NB4 (cell line): ENCODE measurements at regions not wholly inside any gene's neighbourhood (a gene's known extent, or its start where the extent isn't known, plus 50 kb on each side); places are given as distances from the start of the nearest gene placed in this dataset.
"Not testable (repeated sequence)": the region's sequence is repeated elsewhere in the genome, so short reads cannot be mapped to it uniquely, and the experiment has no call there.

Source experiments
- DNase-seq: peaks from one replicate; pipeline ENCODE4 v3.0.0; 2010; ENCODE audit warnings: low read depth
- H3K4me3 ChIP-seq: one replicate; pipeline ENCODE4 v1.5.1; 2011; ENCODE audit warnings: mild to moderate bottlenecking, low read depth, low read length, moderate library complexity

DNA sequence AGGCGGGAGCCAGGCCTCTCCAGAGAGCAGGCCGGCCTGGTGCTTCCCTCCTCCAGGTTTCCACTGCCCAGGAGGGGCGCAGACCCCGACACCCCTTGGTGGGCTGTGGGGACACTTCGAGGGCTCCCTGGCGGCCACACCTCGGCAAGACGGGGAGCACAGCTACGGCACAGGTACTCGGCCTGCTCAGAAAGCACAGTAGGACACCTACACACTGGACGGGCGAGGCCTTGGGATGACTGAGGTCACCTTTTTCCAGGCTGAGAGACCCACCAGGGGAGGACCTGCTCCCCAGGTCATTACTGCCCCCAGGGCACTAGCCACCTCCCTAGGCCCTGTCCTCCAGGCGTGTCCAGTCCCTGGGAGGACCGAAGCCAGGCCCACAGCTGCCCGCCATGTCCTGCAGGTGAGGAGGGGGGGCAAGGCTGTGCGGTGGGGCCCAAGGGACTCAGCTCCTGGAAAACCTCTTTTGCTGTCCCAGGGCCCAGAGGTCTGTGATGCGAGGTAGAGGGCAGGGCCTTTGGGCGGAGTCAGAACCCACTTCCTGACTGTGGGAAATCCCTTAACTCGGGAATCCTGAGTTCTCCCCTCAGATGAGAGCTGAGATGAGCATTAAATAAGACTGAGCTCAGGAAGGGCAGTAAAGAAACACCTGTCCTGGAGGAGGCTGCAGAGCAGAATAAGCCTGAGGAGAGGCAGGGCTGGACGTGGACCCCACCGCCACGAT is 126.1 kb upstream of the MTLN start:
- H3K4me3 ChIP-seq = not testable (repeated sequence)

DNA sequence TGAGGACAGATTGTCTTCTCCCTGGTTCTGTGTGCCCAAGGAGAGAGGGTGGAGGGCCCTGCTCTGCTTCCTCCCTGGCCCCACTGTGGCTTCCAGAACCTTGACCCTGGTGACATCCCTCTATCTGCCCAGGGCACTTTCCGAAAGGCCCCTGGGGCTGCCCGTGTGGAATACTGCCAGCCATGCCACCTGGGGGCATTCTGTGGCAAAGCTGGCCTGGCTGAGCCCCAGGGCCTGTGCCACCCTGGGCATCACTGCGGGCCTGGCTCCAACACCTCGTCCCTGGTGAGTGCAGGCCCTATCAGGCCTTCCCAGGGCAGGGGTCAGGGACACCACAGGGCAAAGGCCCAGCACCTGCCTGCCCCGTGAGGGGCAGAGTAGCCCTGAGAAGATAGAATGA is 123.7 kb upstream of the MTLN start:
- DNase-seq = not testable (repeated sequence)

More for the DNA sequence above, 126.1 kb upstream of the MTLN start:
- not testable (repeated sequence) for DNase-seq

DNA sequence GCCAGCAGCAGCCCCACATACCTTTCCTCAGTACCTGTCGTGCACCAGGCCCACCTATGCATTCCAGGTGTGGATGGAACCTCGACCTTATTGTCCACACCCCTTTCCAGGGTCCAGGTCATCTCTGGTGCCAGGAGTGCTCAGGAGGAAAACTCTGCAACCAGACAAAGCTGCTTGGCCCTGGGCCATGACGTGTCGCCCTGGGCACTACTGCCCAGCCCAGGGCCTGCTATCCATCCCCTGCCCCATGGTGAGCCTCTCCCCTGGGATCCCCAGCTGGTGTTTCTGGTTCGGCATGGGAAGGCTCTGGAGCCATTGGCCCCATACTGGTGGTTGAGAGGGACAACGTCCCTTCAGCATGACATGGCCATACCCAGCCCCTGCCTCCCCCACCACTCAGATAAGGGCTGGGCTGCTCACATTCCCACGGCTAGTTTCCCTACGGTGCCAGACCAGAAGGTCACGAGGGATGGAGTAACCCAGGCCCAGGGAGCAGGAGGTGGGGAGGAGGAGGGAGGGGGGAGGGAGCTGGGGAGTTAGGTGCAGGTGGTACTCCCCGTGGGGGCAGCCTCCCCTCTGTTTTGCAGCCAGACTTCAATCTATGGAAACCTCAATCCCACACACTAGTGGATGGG is 123.2 kb upstream of the MTLN start:
- not testable (repeated sequence) for H3K4me3 ChIP-seq, DNase-seq

More for the DNA sequence above, 123.7 kb upstream of the MTLN start:
- not testable (repeated sequence) for H3K4me3 ChIP-seq

DNA sequence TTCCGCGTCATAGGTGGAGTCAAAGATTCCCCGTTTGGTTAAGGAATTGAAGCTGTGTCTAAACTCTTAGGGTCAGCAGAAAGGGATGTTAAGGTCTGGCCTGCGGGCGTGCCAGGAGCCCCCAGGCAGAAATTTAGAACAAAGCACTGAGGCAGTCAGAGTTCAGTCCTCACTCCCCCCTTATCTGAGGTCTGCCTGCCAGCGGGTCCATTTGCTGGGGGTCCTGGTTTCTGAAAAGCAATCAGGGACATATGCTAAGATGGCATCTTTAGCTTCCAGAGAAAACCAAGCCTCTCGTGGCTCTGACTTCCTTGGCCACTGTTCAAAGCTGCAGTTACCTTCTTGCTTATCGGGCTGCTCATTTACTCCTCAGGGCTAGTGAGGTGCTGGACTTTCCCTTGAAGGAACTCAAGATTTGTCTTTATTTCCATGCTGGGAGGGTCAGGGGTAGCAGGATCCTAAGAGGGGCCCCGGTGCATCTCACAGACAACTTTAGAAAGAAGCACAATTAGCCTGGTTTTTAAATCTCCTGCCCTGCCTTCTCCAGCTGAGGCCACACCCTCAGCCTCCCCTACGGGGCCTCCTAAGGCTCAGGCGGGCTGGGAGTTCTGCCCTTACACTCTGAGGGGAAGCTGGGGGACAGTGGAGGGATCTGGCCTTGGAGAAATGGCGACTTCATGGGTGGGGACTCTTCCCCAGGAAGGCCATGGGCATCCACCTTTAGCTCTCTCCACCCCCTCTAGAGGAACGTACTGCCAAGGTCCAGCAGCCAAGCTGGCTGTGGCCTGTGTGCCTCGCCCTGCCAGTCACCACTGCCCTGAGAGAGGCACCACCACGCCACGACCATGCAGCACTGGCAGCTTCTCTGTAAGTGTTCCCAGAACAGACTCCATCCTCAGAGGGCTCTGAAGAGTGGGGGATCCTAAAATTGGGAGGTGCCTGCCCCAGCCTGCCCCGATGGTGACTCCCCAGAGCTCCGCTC is 121.1 kb upstream of the MTLN start:
- H3K4me3 ChIP-seq, DNase-seq: not testable (repeated sequence)

DNA sequence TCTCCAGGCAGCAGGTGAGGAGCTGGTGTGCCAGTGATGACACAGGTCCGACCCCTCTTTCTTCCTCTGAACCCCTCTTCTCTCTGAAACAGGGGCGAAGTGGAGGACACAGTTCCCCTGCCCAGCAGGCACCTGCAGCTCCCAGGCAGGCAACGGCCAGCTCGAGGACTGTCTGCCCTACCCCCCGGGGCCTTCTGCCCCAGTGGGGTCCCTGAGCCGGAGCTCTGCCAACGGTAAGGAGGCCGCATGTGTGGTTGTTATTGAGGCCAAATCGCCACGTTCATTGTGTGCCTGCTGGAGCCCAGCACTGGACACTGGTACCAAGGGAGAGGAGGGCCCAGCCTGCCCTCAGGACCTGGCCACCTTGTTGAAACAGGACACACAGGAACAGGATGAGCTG is 119.3 kb upstream of the MTLN start:
- DNase-seq, H3K4me3 ChIP-seq: not testable (repeated sequence)

DNA sequence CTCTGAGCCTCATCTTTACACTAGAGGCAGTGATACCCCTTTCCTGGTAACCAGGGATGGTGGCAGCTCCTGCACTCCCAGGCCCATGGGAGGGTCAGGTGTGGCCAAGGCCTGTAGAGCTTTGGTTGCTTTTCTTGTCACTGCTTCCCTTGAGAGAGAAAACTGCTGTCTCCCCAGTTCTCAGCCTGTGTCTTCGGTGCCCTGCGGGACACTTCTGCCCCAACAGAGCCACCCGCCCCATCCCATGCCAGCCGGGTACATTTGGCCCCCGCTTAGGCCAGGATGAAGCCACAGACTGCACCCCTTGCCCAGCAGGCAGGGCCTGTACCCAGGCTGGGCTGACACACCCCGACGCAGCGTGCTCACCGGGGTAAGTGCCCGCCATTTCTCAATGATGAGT is 117.4 kb upstream of the MTLN start:
- DNase-seq = not testable (repeated sequence)

DNA sequence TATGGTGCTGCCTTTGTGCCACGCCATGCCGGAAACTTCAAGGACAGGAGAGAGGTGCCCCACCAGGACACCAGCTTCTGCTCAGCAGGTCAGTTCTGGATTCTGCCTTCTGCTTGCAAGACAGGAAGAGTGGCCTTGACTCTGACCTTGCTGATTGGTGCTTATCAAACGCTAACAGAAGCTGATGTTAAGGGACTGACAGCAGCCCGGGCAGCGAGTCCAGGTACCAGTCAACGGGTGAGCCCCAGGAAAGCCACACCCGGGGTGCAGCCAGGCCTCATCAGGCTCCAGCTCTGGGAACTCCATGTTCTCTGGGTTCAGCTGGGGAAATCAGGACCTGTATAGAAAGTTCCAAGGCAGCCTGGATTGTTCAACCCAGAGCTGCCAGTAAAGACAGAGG is 116.8 kb upstream of the MTLN start:
- not testable (repeated sequence) for DNase-seq, H3K4me3 ChIP-seq

More for the DNA sequence above, 117.4 kb upstream of the MTLN start:
- H3K4me3 ChIP-seq = not testable (repeated sequence)

DNA sequence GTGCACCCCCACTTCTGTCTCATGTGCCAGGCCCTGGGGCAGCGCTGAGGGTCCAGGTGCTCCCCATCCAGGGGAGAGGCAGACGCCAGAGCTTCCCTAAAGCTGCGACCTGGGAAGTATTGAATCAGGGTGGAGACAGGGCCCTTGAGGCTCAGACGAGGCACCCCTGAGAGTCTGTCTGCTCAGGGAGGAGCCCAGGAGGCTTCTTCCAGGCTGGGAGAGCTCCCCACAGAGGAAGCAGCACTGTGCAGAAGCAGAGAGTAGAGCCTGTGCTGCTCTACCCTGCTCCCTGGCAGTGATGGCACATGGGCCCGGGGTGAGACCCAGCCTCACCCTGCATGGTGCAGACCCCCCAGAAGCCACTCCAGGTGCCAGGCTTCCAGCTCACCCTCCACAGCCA is 116.3 kb upstream of the MTLN start:
- DNase-seq, H3K4me3 ChIP-seq: not testable (repeated sequence)

DNA sequence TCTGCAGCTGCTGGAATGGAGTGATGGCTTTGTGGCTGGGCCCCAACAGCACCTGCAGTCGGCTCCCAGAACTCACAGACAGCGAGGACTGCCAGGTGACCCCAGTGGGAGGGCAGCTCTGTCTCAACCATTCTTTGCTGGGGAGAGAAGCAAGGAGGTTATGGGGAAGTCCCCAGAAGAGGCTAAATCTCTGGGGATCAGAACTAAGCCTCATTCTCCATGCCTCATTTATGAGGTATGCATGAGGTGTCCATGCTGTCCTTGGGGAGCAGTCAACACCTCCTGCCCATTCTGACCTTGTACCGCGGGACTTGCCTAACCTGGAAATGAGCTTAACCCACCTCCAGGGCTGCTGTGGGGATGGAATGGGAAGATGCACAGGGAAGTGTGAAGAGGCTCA is 111.5 kb upstream of the MTLN start:
- DNase-seq, H3K4me3 ChIP-seq: not testable (repeated sequence)

DNA sequence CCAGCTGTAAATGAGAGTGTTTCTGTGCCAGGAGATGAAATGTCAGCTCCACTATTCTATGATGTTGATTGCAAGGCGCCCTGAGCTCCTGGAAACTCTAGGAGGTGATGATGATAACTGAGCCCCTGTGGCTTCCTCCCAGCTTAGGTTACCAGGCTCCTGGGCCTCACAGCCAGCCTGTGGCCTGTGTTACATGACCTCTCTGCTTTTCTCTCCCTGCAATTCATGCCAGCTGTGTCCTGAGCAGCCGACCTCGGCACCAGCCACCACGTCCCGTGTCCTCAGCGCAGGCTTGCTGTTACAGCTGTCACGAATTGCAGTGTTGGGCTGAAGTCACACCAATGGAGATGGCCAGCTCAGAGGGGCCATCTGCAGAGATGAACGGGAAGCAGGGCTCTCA is 110.2 kb upstream of the MTLN start:
- H3K4me3 ChIP-seq, DNase-seq: not testable (repeated sequence)

DNA sequence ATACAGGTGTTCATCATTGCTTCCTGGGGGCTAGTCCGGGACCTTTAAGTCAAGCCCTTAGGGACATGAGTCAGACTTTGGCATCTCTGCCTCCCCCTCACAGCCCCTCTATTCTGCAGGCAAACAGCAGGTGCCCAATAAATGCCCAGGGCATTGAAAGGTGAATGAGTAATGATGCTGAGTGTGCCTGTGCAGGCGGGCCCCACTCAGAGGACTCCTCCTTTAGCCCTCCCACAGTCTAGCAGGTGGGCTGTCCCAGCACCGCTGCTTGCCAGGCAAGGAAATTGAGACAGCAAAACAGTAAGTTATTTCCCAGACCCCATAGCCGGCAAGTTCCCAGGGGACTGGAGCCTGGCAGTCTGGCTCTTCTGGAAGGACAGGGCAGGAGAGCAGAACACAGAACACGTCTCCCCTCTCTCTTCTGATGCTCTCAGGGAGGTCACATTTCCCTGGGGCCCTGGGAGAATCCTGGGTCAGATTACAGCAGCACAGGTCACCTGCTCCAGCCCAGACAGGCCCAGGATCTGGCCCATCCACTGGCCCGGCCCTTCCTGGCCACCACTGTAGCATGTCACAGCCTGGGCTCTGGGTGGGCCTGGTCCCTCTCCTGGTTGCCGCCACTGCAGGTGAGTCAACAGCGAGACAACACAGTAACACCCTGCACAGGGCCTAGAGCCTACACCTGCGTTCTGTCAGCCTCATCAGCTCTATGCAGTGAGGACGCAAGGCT is 108.7 kb upstream of the MTLN start:
- not testable (repeated sequence) for H3K4me3 ChIP-seq

DNA sequence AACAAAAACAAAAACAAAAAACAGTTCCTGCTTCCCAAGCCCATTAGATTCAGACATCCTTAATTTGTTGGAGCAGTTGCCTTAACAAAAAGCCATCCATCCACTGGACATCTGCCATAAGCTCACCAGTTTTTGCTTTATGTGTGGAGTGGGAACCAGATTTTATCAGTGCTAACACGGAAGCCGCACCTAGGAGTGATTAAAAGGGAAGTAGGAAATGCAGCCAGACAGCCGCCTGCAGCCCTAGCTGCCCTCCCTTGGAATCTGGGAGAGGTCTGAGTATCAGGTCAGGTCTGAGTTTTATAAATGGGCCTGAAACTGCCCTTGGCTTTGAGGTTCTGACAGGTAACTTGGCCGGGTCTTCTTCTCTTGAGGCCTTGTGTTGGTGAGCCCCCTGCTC is 106.6 kb upstream of the MTLN start:
- DNase-seq = not testable (repeated sequence)

More for the DNA sequence above, 108.7 kb upstream of the MTLN start:
- DNase-seq = not testable (repeated sequence)

DNA sequence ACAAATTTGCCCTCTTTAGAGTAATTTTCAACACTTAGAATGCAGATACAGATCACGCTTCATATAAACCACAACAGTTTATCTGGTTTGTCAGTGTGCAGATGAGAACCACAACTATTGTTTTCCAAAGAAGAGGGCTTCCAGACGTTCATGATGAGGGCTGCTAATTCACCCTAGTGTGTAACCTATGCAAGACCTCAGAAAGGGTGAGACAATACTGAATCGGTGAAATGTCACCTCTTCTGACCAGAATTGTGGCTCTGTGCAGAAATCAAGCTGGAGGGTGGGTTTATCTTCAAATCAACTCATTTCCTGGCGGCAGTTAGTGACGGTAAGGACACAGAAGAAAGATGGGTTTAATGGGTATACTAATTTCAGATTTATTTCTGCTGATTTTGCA is 105.0 kb upstream of the MTLN start:
- H3K4me3 ChIP-seq, DNase-seq: not testable (repeated sequence)

More for the DNA sequence above, 106.6 kb upstream of the MTLN start:
- H3K4me3 ChIP-seq = not testable (repeated sequence)

DNA sequence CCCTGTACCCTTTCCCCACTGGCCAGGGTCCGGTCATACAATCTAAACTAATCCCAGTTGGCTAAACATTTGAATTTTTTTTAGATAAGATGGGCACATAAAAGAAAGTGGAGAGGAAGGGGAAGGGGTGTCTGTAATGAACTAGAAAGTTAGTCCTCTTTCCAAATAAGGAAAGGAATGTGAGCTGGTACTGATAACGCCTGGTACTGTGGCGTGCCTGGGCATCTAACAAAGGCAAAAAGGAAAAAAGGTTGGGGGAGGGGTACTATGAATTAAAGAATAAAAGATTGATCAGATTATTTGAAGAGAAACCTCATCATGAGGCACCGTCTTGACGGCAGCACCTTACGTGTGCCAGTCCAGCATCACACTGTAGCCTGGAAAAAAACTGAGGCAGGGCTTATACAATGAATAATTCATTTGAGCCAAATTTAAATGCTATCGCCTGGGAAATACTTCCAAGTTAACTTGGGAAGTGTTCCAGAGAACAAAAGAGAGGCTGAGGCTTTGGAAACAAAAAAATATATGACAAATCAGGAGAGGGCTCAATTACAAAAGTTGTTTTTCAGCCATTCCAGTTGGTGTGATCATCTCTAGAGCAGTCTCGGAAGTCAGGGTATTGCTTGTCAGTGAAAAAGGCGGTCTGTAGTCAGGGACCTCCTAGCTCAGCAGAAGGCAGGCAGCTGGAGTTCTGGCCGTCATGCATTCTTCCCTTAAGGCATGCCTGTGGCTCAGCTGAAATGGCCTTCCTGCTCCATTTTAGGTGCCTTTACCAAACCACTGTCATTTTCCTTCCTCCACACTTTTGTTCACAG is 103.9 kb upstream of the MTLN start:
- H3K4me3 ChIP-seq, DNase-seq: not testable (repeated sequence)

DNA sequence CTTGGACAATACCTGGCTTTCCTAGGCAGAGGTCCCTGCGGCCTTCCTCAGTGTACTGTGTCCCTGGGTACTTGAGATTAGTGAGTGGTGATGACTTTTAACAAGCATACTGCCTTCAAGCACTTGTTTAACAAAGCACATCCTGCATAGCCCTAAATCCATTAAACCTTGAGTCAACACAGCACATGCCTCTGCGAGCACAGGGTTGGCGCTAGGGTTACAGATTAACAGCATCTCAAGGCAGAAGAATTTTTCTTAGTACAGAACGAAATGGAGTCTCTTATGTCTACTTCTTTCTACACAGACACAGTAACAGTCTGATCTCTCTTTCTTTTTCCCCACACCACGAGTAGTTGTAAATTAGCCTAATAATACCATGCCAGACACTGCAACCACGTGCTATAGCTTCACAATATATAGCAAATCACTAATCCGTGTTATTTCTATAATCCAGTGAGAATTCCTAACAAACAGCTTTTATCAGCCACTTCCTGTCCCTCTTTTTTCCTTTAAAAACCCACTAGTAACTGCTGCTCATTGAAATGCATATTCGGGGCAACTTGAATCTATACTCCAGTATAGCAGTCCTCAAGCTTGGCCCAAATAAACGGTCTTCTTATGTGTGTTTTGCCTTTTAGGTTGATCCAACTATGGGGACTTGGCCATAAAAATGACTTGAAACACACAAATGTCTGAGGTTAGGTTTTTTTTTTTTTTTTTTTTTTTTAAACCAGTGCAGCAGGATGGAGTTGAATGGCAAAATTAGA is 102.9 kb upstream of the MTLN start:
- not testable (repeated sequence) for H3K4me3 ChIP-seq, DNase-seq

DNA sequence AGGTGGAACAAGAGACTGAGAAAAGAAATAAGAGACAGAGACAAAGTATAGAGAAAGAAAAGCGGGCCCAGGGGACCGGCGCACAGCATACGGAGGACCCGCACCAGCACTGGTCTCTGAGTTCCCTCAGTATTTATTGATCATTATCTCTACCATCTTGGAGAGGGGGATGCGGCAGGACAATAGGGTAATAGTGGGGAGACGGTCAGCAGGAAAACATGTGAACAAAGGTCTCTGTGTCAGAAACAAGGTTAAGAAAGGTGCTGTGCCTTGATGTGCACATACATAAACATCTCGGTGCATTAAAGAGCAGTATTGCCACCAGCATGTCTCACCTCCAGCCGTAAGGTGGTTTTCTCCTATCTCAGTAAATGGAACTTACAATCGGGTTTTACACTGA is 102.1 kb upstream of the MTLN start:
- H3K4me3 ChIP-seq, DNase-seq: not testable (repeated sequence)

DNA sequence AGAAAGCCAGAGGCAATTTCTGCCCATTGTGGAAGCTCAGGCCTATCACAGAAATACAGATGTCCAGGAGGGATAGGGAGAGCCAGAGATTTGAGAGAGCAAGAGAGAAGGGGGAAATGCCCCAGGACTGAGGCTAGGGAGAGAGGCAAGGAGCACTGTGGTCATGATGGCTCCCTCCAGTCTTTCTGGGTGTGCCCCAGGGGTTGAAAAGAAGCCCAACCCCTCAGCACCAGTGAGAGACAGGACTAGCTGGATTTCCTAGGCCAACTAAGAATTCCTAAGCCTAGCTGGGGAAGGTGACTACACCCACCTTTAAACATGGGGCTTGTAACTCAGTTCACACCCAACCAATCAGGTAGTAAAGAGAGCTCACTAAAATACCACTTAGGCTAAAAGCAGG is 100.7 kb upstream of the MTLN start:
- H3K4me3 ChIP-seq, DNase-seq: not testable (repeated sequence)
